Mucosa of gallbladder (tissue), 1 donor: ENCODE measurements at regions not wholly inside any gene's neighbourhood (a gene's known extent, or its start where the extent isn't known, plus 50 kb on each side); places are given as distances from the start of the nearest gene placed in this dataset.
"Not testable (repeated sequence)": the region's sequence is repeated elsewhere in the genome, so short reads cannot be mapped to it uniquely, and the experiment has no call there.

Source experiments
- DNase-seq: peaks from one replicate; pipeline ENCODE4 v3.0.0-alpha.2; 2020; ENCODE audit warnings: low spot score
- donor health status: DM: no; HTN: no; CAD: no.

DNA sequence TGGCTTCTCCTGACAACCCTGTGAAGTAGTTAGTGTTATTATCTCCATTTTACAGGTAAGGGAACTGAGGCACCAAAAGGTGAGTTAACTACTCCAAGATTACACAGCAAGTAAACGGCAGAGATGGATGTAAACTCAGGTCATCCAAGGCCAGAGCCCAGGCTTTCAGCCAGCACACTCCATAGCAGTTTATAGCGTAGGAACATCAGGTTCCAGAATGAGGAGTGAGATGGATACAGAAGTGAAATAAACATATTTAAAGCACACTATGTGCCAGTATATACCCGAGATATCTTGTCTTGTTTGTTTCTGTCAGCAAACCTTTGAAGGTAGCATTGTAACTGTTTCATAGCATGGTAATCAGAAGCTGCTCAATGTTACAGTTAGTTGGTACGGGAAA lies 279.0 kb downstream of the OXSM start:
- DNase-seq: no peak

DNA sequence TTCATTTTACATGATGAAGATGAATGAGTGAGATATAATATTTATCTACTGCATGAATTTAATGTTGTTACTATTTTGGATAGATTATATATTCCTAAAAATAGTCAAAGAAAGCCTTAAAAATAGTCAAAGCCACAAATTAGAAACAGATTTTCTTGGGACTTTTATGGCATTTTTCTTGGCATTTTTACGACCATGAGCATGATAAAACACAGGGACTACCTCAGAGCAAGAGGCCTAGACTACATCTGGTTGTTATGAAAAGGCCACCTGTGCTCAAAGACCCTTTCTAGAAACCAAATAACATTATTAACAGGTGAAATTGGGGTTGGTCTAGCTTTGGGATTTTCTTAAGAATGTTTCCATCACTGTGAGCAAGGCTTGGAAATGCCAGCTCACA lies 281.0 kb downstream of the OXSM start:
- no peak for DNase-seq

DNA sequence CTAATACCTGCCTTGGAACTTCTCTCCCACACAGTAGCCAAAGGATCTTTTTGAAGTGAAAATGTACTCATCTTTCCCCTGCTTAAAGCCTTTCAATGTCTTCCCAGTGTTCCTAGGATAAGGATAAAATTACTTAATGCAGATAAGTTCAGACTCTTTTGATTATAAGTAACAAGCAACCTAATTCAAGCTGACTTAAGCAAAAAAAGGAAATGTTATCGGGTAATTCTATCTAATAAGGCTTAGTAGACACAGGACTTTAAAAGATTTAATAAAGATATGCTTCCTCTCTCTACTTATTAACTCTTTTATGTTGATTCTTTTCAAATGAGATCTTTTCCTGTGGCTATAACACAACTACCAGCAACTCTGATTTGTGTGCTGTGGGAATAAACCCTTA lies 284.2 kb downstream of the OXSM start:
- no peak for DNase-seq

DNA sequence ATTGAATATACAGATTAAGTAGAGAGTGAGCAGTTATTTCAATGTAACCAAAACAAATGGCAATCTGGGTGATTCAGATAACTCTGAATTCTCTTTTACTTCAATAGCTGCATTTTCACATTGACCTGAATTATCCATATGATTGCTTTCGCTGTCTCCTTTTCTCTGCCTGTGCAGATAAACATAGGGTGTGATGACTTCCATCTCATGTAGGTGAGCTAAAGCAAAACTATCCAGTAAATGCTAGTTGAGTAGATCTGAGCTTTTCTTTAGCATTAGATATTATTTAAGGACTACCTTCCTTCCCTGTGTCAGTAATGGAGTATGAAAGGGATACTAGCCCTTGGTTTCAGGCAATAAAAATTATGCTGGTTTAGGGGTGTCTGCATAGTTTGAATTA lies 288.6 kb downstream of the OXSM start:
- DNase-seq: no peak

DNA sequence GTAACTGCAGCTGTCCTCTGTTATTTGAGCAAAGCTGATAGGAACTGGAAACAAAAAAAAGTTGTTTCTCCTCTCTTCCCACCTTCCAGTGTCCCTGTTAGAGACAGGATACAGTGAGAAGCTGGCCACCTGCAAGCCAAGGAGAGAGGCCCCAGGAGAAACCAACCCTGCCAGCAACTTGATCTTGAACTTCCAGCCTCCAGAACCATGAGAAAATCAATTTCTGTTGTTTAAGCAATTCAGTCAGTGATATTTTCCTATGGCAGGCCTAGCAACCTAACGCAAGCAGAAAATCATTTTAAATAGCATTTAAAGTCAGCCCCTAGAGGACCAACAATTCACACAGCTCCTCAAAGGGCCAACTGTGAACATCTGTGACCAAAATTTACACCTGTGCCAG lies 291.3 kb downstream of the OXSM start:
- no peak for DNase-seq

DNA sequence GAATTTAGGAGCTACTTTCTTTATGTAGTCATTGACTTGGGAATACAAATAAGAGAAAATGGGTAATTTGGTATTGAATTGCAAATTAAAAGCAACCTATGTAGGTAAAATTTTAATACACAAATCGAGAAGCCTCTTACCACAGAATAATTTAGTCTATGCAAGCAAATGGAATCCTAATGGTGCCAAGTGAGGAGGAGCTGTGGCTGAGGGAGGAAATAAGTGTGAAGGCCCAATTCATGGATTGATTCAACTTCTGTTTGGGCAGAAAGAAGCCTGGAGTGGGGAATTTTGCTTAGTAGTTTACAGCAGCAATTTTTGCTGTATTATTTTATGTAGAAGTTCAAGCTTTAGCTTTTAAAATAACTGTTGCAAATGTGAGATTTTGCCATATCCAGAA lies 291.9 kb downstream of the OXSM start:
- no peak for DNase-seq

DNA sequence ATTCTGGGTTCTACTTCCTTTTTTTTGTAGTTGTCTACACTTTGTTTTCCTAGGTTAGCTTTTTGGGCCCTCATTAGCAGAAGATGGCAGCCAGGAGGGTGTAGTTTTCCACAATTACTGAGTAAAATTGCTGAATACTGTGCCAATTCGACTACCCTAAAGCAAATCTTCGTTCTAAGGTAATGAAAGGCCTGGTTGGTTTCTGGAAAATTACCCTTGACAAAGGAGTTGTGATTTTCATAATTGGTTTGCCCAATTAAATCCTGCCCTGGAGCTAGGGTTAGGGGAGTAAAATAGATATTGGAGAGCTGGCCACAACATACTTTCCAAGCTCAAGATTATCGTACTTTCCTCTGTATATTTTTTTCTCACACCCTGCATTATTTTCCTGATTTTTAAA lies 293.0 kb downstream of the OXSM start:
- no peak for DNase-seq

DNA sequence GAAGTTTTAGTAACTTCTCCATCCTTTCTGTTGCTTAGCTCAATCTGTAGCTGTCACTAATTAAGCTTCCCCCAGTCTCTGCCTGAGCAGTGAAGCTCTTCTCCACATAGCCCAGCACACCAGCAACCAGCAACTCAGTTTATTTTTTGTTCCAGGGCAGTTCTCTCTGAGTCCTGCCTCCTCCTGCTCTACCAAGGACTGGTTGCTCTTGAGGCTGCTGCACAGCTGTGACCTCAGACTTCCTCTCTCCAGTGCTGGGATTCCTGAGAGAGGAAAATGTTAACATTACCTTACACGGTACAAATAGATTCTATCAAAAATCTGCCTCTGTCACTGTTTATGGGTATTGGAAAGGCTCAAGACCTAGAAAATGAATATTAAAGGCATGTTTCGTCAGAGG lies 294.7 kb downstream of the OXSM start:
- no peak for DNase-seq

DNA sequence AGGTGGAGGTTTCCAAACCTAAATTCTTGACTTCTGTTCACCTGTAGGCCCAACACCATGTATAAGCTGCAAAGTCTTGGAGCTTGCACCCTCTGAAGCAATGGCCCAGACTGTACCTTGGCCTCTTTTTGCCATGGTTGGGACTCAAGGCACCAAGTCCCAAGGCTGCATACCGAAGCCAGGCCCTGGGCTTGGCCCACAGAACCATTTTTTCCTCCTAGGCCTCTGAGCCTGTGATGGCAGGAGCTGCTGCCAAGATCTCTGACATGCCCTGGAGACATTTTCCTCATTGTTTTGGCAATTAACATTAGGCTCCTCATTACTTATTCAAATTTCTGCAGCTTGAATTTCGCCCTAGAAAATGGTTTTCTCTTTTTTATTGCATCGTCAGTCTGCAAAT lies 297.9 kb downstream of the OXSM start:
- DNase-seq: no peak

DNA sequence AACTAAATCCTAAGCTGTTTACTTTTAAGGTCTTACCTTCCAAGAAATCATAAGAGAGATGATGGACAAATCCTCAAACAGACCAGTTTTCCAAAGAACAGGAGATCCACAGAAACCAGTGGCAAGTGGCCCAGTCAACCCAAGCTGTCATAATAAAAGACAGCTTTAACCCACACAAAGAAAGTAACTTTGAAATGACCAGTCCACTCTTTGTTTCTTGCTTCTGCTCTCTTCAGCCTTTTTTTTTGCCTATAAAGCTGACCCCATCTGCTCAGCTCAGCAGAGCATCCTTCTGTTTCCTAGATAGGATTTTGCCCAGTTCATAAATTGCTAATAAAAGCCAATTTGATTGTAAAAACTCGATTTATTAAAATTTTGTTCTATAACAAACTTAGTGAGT lies 299.4 kb downstream of the OXSM start:
- DNase-seq: no peak

DNA sequence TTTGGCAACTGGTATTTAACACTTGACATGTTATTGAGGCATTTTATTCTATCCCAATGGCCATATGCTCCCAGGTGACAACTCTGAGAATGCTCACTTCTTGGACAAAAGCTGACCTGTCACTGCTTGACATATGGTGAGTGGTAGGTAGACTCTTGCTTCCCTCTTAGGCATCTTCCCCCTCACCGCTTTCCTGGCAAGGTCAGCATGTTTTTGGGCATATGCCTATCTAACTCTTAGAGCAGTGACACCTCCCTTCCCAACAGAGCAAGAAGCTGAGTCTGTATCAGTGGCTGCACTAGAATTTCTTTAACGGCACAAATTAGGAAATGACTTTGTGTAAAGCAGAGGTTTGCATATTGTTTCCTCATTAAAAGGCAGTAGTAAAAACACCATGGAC lies 300.7 kb downstream of the OXSM start:
- no peak for DNase-seq

DNA sequence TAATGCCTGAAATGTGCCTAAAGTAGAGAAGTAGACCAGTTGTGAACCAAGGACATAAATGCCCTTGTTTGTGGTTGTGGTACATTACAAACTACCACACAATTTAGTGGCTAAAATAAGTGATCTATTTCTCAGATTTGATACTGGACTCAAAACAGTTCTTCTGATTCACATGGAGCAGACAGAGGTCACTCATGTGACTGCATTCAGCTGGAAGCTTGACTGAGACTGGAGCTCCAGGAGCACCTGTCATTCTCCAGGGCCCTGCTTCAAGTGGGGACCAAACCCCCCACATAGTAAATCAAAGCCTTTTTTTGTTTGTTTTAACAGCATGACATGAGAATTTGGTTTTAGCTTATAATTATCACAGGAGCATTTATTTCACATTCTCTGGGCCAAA lies 301.2 kb downstream of the OXSM start:
- DNase-seq: no peak

DNA sequence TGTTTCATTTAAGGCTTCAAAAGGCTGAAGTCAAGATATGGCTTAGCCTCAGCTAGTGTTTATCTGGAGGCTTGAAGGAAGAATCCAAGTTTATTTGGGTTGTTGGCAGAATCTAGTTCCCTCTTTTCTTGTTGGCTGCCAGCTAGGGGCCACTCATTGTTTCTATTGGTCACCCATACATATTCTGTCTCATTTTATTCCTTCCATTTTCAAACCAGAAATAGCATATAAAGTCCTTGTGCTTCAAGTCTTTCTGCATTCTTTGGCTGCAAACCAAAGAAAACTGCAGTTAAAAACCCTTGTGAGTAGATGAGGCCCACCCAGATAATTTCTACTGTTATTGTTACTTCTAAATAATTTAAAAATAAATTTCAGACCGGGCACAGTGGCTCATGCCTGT lies 301.7 kb downstream of the OXSM start:
- no peak for DNase-seq

DNA sequence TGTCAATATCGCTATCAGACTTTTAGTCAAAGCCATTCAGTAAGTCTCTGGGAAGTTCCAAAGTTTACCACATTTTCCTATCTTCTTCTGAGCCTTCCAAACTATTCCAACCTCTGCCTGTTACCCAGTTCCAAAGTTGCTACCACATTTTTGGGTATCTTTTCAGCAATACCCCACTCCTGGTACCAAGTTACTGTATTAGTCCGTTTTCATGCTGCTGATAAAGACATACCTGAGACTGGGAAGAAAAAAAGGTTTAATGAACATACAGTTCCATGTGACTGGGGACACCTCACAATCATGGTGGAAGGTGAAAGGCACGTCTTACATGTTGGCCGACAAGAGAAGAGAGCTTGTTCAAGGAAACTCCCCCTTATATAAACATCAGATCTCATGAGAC lies 307.2 kb downstream of the OXSM start:
- DNase-seq: not testable (repeated sequence)

DNA sequence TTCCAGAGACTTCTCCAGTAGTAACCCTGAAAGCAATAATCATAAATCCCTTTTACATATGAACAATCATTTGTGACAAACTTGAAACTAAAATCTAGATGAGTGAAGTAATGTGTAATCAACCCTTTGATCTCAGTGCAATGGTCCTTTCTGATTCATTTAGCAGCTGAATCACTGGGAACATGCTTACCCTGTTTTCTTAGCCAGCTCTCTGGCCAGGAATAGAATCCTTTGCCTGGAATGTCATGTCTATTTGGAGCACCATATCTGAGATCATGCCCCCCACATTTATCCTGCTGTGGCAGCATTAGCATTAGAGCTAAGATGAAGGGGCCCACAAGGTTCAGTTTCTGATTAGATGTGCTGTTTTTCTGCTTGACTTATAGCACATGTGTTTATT lies 309.8 kb downstream of the OXSM start:
- DNase-seq: peak; percentile 26

DNA sequence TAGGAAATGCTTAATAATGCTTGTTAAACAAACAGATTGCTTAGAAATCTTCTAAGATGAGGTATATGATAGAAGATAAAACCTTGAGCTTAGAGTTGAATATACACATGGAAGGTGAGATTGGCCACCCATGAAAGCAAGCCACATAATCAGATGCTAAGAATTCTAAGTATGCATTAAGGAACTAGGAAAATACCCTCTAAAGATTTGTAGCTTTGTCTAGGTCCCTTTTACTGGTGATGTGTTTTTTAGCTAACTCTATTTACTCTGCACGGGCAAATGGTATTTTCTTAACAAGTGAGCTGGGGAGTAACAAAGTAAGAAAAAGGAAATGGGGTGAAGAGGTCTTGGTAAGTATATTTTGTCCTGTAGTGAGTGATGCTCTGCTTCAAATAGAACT lies 310.3 kb downstream of the OXSM start:
- no peak for DNase-seq

DNA sequence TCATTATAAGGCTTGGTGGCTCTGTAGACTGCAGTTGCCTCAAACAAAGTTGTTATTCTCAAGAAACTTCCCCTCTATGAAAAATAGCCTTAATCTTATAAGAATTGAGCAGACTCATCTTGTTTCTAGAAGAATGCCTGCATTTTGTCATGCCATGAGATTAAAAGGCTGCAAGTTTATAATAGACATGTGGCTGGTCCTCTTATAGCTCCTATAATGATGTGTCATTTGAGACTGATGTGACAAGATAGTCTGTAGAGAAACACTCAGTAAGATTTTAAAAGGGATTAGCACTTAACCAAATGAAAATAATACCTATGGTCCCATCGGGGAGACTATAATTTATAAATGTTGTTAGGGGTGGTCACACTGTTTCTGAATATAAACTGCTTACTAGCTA lies 312.5 kb downstream of the OXSM start:
- DNase-seq: no peak

DNA sequence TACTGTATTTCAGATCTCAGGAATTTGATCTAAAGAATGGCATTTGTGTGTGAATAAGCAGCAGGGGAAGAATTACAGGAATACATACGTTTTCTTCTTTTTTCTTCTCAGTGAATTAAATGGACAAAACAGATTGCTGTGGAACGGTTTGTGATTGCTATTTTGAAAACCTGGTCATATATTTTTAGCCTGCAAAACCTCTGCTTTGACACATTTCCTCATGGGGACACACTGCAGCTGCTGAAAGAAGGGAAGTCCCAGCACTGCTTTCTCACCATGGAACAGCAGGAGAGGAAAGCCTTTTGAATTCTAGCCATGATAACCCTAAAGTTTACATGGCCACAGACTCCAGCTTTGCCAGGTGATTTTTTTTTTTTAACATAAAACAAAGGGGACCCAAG lies 315.0 kb downstream of the OXSM start:
- DNase-seq: no peak

DNA sequence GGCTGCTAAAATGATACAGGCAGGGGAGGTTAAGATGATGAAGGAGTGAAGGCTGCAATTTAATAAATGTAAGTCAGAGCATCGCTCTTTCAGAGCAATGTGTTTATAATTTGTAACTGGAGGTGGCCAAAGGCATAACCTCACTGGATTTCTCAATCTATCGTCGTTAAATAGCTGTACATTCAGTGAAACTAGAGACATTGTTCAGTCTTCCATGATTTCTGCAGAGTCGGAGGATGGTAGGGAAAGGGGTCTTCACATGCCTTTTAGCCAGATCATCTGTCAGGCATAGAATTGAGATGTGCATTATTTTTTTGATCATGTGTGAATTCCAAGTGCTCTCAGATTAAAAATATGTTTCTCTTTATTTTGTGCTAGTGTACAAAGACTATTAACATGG lies 315.4 kb downstream of the OXSM start:
- no peak for DNase-seq

DNA sequence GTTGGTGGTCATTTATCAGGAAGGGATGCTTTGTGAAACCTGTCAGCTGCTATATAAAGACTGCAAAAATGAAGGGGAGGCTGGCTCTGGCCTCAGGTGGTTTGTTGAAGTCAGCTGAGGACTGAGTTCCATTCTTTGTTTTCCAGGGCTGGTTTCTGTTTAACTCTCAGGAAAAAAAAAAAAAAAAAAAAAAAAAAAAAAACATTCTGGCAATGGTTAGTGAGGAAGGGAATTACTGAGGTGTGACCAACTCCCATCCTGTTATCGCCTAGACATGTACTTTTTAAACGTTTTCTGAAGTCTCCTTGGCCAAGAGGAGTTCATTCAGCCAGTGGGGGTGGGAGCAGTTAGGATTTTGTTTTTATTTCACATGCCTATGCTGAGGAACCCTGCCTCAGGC lies 316.3 kb downstream of the OXSM start:
- DNase-seq: no peak

DNA sequence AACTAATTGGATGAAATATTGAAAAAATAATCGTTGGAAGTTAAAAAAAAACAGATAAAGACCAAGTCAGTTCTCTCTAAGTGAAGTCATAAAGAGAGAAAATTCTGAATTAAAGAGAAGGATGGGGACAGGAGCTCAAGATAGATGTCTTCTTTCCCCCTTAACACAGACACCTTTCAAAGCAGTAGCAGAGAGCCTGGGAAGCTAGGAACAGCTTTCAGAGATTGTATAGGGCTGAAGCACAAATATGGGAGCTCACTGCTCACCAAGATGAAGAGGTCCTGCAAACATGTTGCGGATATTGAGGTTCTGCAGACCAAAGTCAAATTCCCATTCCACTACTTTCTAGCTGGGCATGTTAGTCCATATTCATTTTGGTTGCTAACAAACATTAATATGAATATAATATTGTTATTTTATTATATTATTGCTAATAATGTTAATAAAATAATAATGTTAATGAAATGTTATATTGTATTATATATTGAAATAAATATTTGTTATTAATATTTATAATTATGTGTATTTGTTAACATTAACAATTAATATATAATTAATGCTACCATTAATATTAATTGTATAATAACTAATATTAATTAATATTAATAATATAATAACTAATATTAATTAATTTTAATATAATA lies 319.1 kb downstream of the OXSM start:
- DNase-seq: no peak

DNA sequence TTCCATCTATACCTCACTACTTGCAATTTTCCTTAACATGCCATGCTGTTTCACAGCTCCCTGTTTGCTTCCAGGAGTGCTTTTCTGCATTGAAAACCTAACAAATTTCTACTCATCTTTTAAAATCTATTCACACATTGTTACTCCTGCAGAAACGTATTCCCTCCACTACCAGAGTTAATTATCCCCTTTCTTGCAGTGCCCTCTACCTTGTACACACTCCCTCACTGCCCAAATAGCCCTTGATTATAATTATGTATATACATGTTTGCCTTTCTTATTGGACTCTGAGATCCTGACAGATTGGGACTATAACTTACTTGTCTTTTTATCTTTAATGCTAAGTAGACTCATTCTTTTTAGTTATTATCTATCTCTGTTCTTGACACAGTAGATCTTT lies 325.0 kb downstream of the OXSM start:
- DNase-seq: no peak

DNA sequence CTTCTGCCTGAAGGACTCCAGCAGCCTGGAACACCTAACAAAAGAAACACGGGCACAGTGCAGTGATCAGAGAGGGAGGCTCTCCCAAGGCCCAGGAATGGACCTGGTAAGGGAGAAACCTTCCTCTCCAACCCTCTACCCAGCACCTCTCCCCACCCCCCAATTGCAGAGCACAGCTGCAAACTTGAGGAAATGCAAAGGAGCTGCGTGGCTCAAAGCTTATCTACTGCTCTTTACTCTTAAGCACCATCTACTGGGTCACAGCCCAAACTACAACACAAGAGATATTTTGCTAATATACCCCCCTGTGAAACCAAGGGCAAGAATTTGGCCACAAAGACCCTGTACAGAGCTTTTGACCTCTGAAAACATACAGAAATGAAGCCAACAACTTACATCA lies 328.3 kb downstream of the OXSM start:
- no peak for DNase-seq

DNA sequence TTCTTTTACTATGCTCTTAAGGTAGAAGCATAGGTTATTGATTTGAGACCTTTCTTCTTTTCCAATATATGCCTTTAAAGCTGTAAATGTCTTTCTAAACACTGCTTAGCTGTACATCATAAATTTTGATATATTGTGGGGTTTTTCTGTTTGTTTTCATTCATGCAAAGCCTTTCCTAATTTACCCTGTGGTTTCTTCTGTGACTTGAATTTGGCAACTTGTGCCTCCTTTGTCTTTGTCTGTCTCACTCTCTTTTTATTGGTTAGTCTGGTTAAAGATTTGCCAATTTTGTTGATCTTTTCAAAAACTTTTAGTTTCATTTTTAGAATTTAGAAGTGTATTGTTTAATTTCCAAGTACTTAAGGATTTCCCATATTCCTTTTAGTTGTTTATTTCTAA lies 343.1 kb downstream of the OXSM start:
- DNase-seq: no peak

DNA sequence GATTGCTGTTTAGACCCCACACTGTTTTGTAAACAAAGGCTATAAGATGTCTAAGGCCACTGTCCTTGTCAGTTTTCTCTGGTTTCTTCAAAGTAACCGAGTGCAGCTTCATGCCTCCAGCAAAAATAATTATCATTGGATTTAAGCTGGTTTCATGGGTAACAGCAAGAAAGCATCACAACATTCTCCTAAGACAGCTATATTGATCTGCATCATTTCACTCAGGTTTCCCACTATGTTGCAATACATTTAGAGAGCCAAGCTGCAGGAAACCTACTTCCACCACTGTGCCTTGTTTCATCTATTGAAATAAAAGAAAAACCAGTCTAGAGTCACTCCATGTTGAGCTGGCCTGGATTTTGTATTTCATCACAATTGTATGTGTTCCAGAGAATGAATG lies 351.4 kb downstream of the OXSM start:
- no peak for DNase-seq
